ENCODE measurements at regions not wholly inside any gene's neighbourhood (a gene's known extent, or its start where the extent isn't known, plus 50 kb on each side); places are given as distances from the start of the nearest gene placed in this dataset.

GRCh38 chr4:141540643-141541042, 95.7 kb upstream of the IL15 start:
- H4K20me1 ChIP-seq (ENCODE audit: insufficient read depth, low read length), result no peaks in the 10 kb centered on the region
- no peak for FAIRE-seq
- TF ChIP-seq HNRNPL (IDR thresholded peaks at IDR 0.05; ENCODE audit: low read depth, low read length) (no peak), ZFP91 (CRISPR knock-in tag; IDR thresholded peaks at IDR 0.05; ENCODE audit: borderline replicate concordance) (no peak), MTA3 (CRISPR knock-in tag; IDR thresholded peaks at IDR 0.05) (no peak), SOX5 (CRISPR knock-in tag; IDR thresholded peaks at IDR 0.05; ENCODE audit: borderline replicate concordance) (no peak), CHCHD3 (CRISPR knock-in tag; IDR thresholded peaks at IDR 0.05) (no peak), HNRNPH1 (optimal IDR thresholded peaks at IDR 0.05; ENCODE audit: low read depth, low read length) (no peak), TSC22D2 (CRISPR knock-in tag; IDR thresholded peaks at IDR 0.05; ENCODE audit: borderline replicate concordance) (no peak), FIP1L1 (IDR thresholded peaks at IDR 0.05; ENCODE audit: borderline replicate concordance, insufficient read depth, low read depth, low read length) (no peak), HNF1A (IDR thresholded peaks at IDR 0.05; ENCODE audit: low read depth) (no peak), HNF1A (CRISPR knock-in tag; IDR thresholded peaks at IDR 0.05; ENCODE audit: borderline replicate concordance) (no peak), BCLAF1 (IDR thresholded peaks at IDR 0.05) (no peak), PRDM4 (CRISPR knock-in tag; IDR thresholded peaks at IDR 0.05; ENCODE audit: borderline replicate concordance) (no peak), ZNF256 (CRISPR knock-in tag; conservative IDR thresholded peaks at IDR 0.05) (no peak), IRX3 (CRISPR knock-in tag; IDR thresholded peaks at IDR 0.05; ENCODE audit: borderline replicate concordance, low read depth) (no peak)

More at GRCh38 chr4:141540643-141541042, 95.7 kb upstream of the IL15 start:
- Histone ChIP-seq H3K36me3 (replicated peaks in 1 of 2; ENCODE audit: control insufficient read depth in 1 of 2, insufficient read depth in 2 of 2, low read length in 2 of 2) (no peaks in the 10 kb centered on the region), H3K79me2 (ENCODE audit: insufficient read depth, low read length) (no peaks in the 10 kb centered on the region), H3K4me2 (ENCODE audit: low read depth, low read length) (no peak overlapping the region), H3K9ac (ENCODE audit: insufficient read depth, low read depth, low read length) (no peak overlapping the region), H2AFZ (ENCODE audit: low read length) (no peak overlapping the region), H3K4me3 (replicated peaks in 1 of 3; ENCODE audit: insufficient read depth in 1 of 3, low read depth in 2 of 3, low read length in 3 of 3) (no peak overlapping the region), H3K4me1 (ENCODE audit: insufficient read depth, low read length) (no peaks in the 10 kb centered on the region), H3K27me3 (ENCODE audit: control insufficient read depth in 1 of 2, insufficient read depth in 2 of 2, low read length in 2 of 2) (no peaks in the 10 kb centered on the region), H3K27ac (ENCODE audit: extremely low read length, insufficient read depth, low read length) (no peak overlapping the region), H3K9me3 (ENCODE audit: low read length) (peaks cover 29% of the 10 kb centered on the region)
- intact Hi-C loops (cut with micrococcal nuclease; ENCODE audit: unreplicated experiment), result no loop called here
- ChIA-PET CTCF (ENCODE audit: low intra/inter-chr PET ratio, low total read pairs) (no interaction called here), POLR2A (no interaction called here)
- in situ Hi-C loops (cut with HindIII; ENCODE audit: extremely low pct_ligation_motif_present, low pct_unique_long_range_greater_than_20kb), result no loop called here
- BruUV-seq (replicated peaks), result no TSS peak
- DNase-seq (ENCODE audit: low spot score) (no peak), ATAC-seq (no peak)
- 2% methylated on average over 2 of the region's 2 CpGs for WGBS (ENCODE audit: low lambda C conversion rate)
